Subcutaneous abdominal adipose tissue (tissue), 5 donors: ENCODE measurements at regions not wholly inside any gene's neighbourhood (a gene's known extent, or its start where the extent isn't known, plus 50 kb on each side); places are given as distances from the start of the nearest gene placed in this dataset.
"Not testable (repeated sequence)": the region's sequence is repeated elsewhere in the genome, so short reads cannot be mapped to it uniquely, and the experiment has no call there.

ENCODE experiments used
- H3K27ac ChIP-seq: one replicate; pipeline ENCODE4 v1.7.0; 2013; ENCODE audit warnings: low read depth, mild to moderate bottlenecking, inconsistent platforms, low read length, moderate library complexity
- H3K27me3 ChIP-seq, 5 donors: one replicate each; pipeline ENCODE4 v1.7.0; 2013; ENCODE audit warnings: low read length in 5 of 5, inconsistent platforms in 1 of 5; ENCODE audit not compliant: control insufficient read depth in 5 of 5, insufficient read depth in 4 of 5
- H3K36me3 ChIP-seq, 5 donors: one replicate each; pipeline ENCODE4 v1.7.0; 2013; ENCODE audit warnings: low read length in 5 of 5; ENCODE audit not compliant: control insufficient read depth in 5 of 5, insufficient read depth in 5 of 5
- H3K4me1 ChIP-seq, 5 donors: one replicate each; pipeline ENCODE4 v1.7.0; 2013; ENCODE audit warnings: low read length in 5 of 5, mild to moderate bottlenecking in 3 of 5, moderate library complexity in 1 of 5; ENCODE audit not compliant: control insufficient read depth in 5 of 5, insufficient read depth in 5 of 5
- H3K4me3 ChIP-seq, 5 donors: one replicate each; pipeline ENCODE4 v1.7.0; 2013; ENCODE audit warnings: low read length in 5 of 5, low read depth in 1 of 5
- H3K9ac ChIP-seq, 5 donors: one replicate each; pipeline ENCODE4 v1.7.0; 2013; ENCODE audit warnings: low read length in 5 of 5, mild to moderate bottlenecking in 4 of 5, moderate library complexity in 3 of 5
- H3K9me3 ChIP-seq, 5 donors: one replicate each; pipeline ENCODE4 v1.7.0; 2013; ENCODE audit warnings: low read length in 5 of 5; ENCODE audit not compliant: control insufficient read depth in 5 of 5
- donor health status: healthy.
- donor health status: healthy.
- donor health status: healthy.
- donor health status: healthy.
- donor health status: healthy.

DNA sequence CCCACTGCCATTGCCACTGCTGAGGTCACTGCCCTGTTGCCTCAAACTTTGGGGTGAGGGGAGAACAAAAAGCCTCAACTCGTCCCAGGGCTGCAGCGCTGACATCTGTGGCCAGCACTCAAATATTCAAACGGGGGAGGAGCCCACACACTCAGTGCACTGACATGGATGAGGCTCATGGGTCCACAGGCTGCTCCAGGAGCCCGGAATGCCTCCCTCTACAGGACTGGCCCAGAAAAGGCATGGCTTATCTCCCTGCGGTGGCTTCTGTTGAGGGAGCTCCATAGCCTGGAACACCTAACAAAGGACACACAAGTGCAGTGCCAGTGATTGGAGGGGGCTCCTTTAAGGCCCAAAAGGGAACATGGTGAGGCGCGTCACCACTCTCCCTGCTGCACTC, 341.1 kb upstream of the LUZP2 start:
- no peak overlapping the region for H3K4me3 ChIP-seq
- no peaks in the 10 kb centered on the region for H3K4me1 ChIP-seq
- H3K9ac ChIP-seq, result no peak overlapping the region
- H3K9me3 ChIP-seq, result no peaks in the 10 kb centered on the region
- no peak overlapping the region for H3K27ac ChIP-seq
- no peaks in the 10 kb centered on the region for H3K36me3 ChIP-seq
- no peaks in the 10 kb centered on the region for H3K27me3 ChIP-seq

DNA sequence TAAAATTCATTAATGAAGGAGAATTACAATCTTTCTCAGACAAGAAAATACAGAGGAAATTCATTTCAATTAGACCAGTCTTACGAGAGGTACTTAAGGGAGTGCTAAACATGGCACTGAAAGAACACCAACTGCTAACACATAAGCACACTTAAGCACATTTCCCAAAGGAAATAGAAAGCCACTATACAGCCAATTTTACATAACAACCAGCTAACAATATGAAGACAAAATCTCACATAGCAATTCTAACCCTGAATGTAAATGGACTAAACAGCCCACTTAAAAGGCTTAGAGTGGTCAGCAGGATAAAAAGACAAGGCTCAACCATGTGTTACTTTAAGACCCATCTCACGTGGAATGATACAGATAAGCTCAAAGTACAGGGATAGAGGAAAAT, 339.5 kb upstream of the LUZP2 start:
- Histone ChIP-seq H3K27ac (no peak overlapping the region), H3K4me3 (no peak overlapping the region), H3K4me1 (no peaks in the 10 kb centered on the region), H3K9me3 (no peaks in the 10 kb centered on the region), H3K27me3 (no peaks in the 10 kb centered on the region), H3K9ac (no peak overlapping the region), H3K36me3 (no peaks in the 10 kb centered on the region)

GRCh38 chr11:24161587-24161986, 335.3 kb upstream of the LUZP2 start:
- no peaks in the 10 kb centered on the region for H3K9me3 ChIP-seq
- no peaks in the 10 kb centered on the region for H3K4me1 ChIP-seq
- no peak overlapping the region for H3K27ac ChIP-seq
- no peak overlapping the region for H3K4me3 ChIP-seq
- no peaks in the 10 kb centered on the region for H3K27me3 ChIP-seq
- no peak overlapping the region for H3K9ac ChIP-seq
- H3K36me3 ChIP-seq, result no peaks in the 10 kb centered on the region

- H3K4me3 ChIP-seq, result no peak overlapping the region
- H3K4me1 ChIP-seq, result no peaks in the 10 kb centered on the region
- H3K27me3 ChIP-seq, result no peaks in the 10 kb centered on the region
- H3K9me3 ChIP-seq, result no peaks in the 10 kb centered on the region
- no peak overlapping the region for H3K9ac ChIP-seq
- H3K27ac ChIP-seq, result no peak overlapping the region
- H3K36me3 ChIP-seq, result no peaks in the 10 kb centered on the region
Measured at GRCh38 chr11:24163146-24163545, 333.7 kb upstream of the LUZP2 start.

DNA sequence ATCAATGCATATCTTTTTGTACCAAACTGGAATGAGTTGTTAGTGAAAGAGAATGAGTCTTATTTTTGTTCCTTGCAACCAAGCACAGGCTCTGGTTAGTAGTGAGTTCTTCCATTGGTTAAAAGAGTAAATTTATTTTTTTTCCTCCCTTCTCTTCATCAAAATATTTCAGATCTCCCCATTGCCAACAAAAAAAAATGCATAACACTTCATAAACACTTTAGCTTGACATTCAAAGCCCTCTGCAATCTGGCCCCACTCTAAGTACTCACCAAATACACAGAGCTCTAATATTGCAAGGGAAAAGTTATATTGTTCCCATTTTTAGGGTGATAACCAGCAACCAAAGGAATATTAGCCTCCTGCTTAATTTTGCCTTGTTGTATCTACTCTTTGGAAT, 333.0 kb upstream of the LUZP2 start:
- Histone ChIP-seq H3K4me1 (no peaks in the 10 kb centered on the region), H3K36me3 (no peaks in the 10 kb centered on the region), H3K9me3 (no peaks in the 10 kb centered on the region), H3K9ac (no peak overlapping the region), H3K27me3 (no peaks in the 10 kb centered on the region), H3K4me3 (no peak overlapping the region), H3K27ac (no peak overlapping the region)

DNA sequence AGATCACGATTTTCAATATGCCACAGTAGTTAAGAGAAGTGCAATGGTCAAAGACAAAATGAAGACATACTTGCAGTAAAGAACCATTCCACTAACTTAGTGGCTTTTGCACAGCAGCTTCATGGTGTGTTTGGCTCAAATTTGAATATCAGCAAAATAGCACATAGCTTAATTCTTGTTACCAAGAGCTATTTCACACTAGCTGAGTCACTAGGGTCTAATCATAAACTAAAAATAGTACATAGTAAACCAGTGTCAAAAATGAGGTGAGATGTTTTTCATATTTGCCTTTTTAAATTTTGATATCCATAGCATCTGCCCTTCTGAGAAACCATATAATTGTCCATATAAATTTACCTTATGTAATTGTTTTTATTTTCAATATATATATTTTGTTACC, 325.0 kb upstream of the LUZP2 start:
- Histone ChIP-seq H3K36me3 (no peaks in the 10 kb centered on the region), H3K9me3 (no peaks in the 10 kb centered on the region), H3K27ac (no peak overlapping the region), H3K27me3 (no peaks in the 10 kb centered on the region), H3K9ac (no peak overlapping the region), H3K4me3 (no peak overlapping the region), H3K4me1 (no peaks in the 10 kb centered on the region)

DNA sequence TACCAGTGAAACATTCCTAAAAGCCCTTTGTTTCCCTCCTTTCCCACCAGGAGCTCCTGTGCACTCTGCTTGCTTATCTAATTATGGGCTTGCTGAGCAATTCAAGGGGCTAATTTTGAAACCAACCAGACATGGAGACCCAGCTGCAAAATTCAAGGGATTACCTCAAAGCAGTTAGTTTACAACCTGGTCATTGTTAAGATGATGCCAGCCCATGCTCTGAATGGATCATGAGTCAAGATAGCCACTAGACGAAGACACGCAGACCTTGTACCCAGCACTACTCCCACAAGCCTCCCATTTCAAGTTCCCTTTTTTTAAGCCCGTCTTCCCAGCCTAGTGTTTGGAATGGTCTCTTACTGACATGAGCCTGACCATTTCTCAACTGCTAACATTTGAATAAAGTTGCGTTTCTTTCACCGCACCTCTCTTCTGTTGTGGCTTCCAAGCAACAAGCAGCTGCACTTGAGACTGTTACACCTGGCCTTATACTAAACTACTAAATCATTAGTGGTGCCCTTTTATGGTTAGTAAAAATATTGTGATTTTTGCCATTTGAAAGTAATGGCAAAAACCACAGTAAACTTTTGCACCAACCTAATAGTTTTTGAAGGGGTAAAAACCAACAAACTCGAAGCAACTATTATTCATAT, 315.3 kb upstream of the LUZP2 start:
- no peaks in the 10 kb centered on the region for H3K27me3 ChIP-seq
- peaks cover 0 to 6% (median 0%) of the 10 kb centered on the region in 5 donors for H3K9me3 ChIP-seq
- no peak overlapping the region for H3K27ac ChIP-seq
- H3K9ac ChIP-seq, result no peak overlapping the region
- no peaks in the 10 kb centered on the region for H3K4me1 ChIP-seq
- H3K4me3 ChIP-seq, result no peak overlapping the region
- no peaks in the 10 kb centered on the region for H3K36me3 ChIP-seq

GRCh38 chr11:24185535-24185934, 311.3 kb upstream of the LUZP2 start:
- not testable (repeated sequence) for H3K9me3 ChIP-seq, H3K36me3 ChIP-seq, H3K9ac ChIP-seq, H3K27ac ChIP-seq, H3K27me3 ChIP-seq, H3K4me3 ChIP-seq, H3K4me1 ChIP-seq

DNA sequence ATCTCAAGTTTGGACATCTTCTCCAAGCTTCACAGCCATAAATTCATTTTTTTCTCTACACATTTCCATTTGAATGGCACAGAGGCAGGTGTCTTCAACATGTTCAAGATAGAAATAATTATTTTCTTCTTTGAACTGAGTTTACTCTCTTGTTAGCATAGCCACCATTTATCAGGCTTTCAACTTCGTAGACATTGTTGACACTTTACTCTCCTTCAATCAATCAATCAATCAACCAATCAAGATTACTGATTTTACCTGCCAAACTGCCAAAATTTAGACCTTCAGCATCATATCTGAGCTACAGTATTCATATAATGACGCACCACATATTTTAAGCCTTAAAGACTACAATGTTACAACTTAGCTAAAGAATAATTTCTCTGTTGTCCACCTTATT, 300.1 kb upstream of the LUZP2 start:
- Histone ChIP-seq H3K36me3 (no peaks in the 10 kb centered on the region), H3K9ac (no peak overlapping the region), H3K9me3 (peaks cover 0 to 2% (median 0%) of the 10 kb centered on the region in 5 donors), H3K27me3 (no peaks in the 10 kb centered on the region), H3K4me3 (no peak overlapping the region), H3K4me1 (no peaks in the 10 kb centered on the region), H3K27ac (no peak overlapping the region)

DNA sequence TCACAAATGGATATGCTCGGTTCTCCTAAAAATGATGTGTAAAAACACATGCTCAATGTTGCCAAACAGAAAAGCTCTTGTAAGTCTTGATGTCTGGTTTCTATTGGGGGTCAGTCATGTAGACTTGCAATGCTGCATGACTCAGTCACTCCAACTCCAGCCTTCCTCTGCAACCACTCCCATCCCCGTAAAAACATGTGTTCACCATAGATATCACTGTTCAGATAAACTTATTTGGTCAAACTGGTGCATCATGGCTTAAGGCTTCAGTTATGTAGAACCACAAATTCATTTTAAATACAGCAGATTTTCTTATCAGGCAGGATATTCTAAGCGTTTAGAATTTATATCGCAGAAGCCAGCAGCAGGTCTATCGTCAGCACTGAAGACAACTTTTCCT, 298.4 kb upstream of the LUZP2 start:
- no peaks in the 10 kb centered on the region for H3K36me3 ChIP-seq
- no peak overlapping the region for H3K9ac ChIP-seq
- no peaks in the 10 kb centered on the region for H3K27me3 ChIP-seq
- peaks cover 0 to 2% (median 0%) of the 10 kb centered on the region in 5 donors for H3K9me3 ChIP-seq
- no peaks in the 10 kb centered on the region for H3K4me1 ChIP-seq
- H3K4me3 ChIP-seq, result no peak overlapping the region
- no peak overlapping the region for H3K27ac ChIP-seq

GRCh38 chr11:24199461-24199860, 297.4 kb upstream of the LUZP2 start:
- Histone ChIP-seq H3K27me3 (no peaks in the 10 kb centered on the region), H3K36me3 (no peaks in the 10 kb centered on the region), H3K9ac (no peak overlapping the region), H3K4me1 (no peaks in the 10 kb centered on the region), H3K9me3 (peaks cover 0 to 2% (median 0%) of the 10 kb centered on the region in 5 donors), H3K27ac (no peak overlapping the region), H3K4me3 (no peak overlapping the region)
